Psoas muscle (tissue), 7 donors: ENCODE measurements at regions not wholly inside any gene's neighbourhood (a gene's known extent, or its start where the extent isn't known, plus 50 kb on each side); places are given as distances from the start of the nearest gene placed in this dataset.

Source experiments
- ATAC-seq, 4 donors: fragments of 200-7000 bp; cut with Tn5 transposase; one replicate each; pipeline ENCODE4 v1.9.1; 2020; ENCODE audit warnings: moderate library complexity in 3 of 4, mild to moderate bottlenecking in 2 of 4
- DNase-seq, 2 donors: peaks; one replicate each; pipeline ENCODE4 v3.0.0-alpha.2; 2020
- H3K27ac ChIP-seq: fragments of 200-600 bp; one replicate; pipeline ENCODE4 v1.8.0; 2022
- H3K27me3 ChIP-seq, 3 donors: fragments of 200-600 bp in 1 of 3; one replicate each; pipeline versions ENCODE4 v1.6.1 to v1.8.0; 2013 to 2022; ENCODE audit warnings: low read length in 2 of 3, mild to moderate bottlenecking in 2 of 3, moderate library complexity in 1 of 3; ENCODE audit not compliant: insufficient read depth in 3 of 3
- H3K36me3 ChIP-seq, 2 donors: fragments of 200-600 bp in 1 of 2; one replicate each; pipeline versions ENCODE4 v1.6.1 to v1.8.0; 2013 to 2022; ENCODE audit warnings: low read depth in 1 of 2, mild to moderate bottlenecking in 1 of 2, moderate library complexity in 1 of 2; ENCODE audit not compliant: insufficient read depth in 1 of 2
- H3K4me1 ChIP-seq: fragments of 200-600 bp; one replicate; pipeline ENCODE4 v1.8.0; 2022
- H3K4me3 ChIP-seq: fragments of 200-600 bp; one replicate; pipeline ENCODE4 v1.8.0; 2022; ENCODE audit warnings: mild to moderate bottlenecking
- H3K9me3 ChIP-seq: fragments of 200-600 bp; one replicate; pipeline ENCODE4 v1.8.0; 2022
- WGBS, 3 donors: extraction: QIAGEN DNeasy Blood & Tissue Kit; methylation state at CpG; one replicate each; pipeline versions ENCODE4 v1.1.6 to v1.1.7; 2013; 5-methylcytosine and 5-hydroxymethylcytosine counted together
- intact Hi-C, 2 donors: fragments of 100-400 bp; cut with DNase I; formaldehyde crosslinking; loops; one replicate each; pipeline versions ENCODE4 v1.11.0 to v1.14.2; 2022
- TF ChIP-seq, protein P1 (sequence below): fragments of 200-600 bp; IDR thresholded peaks from one replicate; pipeline ENCODE4 v1.8.0; 2022; ENCODE audit warnings: antibody characterized with exemption
- donor health status: healthy with polysubstance abuse.
- donor health status: DM: no; HTN: no; CAD: no; lungs with moderate emphysema.
- donor health status: Bipolar disorder and iron deficiency.
- donor health status: healthy.
- donor health status: DM: yes; HTN: yes; CAD: no.
- donor health status: DM: no; HTN: no; CAD: no.
- donor health status: DM: yes; HTN: yes; CAD: no.

- DNase-seq: peak in 1 of 2 donors; percentile 19
- H3K4me1 ChIP-seq: no peaks in the 10 kb centered on the region
- peak in 1 of 4 donors; percentile 30 for ATAC-seq
- H3K27me3 ChIP-seq: no peaks in the 10 kb centered on the region
- H3K36me3 ChIP-seq: no peaks in the 10 kb centered on the region
- H3K27ac ChIP-seq: no peak overlapping the region
- intact Hi-C loops: no loop called here
- no peak overlapping the region for H3K4me3 ChIP-seq
- WGBS, 3 donors: 66 to 70% (median 67%) methylated on average over 3 of the region's 3 CpGs
- no peaks in the 10 kb centered on the region for H3K9me3 ChIP-seq
- TF ChIP-seq, protein P1, sequence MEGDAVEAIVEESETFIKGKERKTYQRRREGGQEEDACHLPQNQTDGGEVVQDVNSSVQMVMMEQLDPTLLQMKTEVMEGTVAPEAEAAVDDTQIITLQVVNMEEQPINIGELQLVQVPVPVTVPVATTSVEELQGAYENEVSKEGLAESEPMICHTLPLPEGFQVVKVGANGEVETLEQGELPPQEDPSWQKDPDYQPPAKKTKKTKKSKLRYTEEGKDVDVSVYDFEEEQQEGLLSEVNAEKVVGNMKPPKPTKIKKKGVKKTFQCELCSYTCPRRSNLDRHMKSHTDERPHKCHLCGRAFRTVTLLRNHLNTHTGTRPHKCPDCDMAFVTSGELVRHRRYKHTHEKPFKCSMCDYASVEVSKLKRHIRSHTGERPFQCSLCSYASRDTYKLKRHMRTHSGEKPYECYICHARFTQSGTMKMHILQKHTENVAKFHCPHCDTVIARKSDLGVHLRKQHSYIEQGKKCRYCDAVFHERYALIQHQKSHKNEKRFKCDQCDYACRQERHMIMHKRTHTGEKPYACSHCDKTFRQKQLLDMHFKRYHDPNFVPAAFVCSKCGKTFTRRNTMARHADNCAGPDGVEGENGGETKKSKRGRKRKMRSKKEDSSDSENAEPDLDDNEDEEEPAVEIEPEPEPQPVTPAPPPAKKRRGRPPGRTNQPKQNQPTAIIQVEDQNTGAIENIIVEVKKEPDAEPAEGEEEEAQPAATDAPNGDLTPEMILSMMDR: no peak
These were observed 173.3 kb downstream of the TANC2 start for GRCh38 chr17:63139356-63139755.

DNA sequence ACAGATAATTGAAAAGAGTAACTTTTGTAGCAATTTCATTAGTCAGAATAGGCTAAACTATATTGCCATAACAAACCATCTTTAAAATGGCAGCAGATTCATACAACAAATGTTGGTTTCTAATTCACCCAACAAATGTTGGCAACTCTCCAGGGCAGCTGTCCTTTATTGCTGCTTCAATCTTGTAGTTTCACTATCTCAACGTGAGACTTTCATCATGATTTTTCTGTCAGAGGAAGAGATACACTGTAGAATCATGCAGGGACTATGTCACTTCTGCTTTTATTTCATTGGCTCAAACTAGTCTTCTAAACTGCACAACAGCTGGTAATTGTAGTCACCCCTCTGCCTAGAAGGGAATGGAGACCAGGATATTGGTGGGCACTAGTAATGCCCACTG, 174.2 kb downstream of the TANC2 start:
- Histone ChIP-seq H3K27me3 (no peaks in the 10 kb centered on the region), H3K27ac (no peak overlapping the region), H3K4me3 (no peak overlapping the region), H3K4me1 (no peaks in the 10 kb centered on the region), H3K36me3 (no peaks in the 10 kb centered on the region), H3K9me3 (peaks cover 2% of the 10 kb centered on the region)
- 3 to 6% (median 5%) methylated on average over 1 of the region's 1 CpG for WGBS, 3 donors
- DNase-seq: no peak
- intact Hi-C loops: no loop called here
- ATAC-seq: no peak
- TF ChIP-seq, protein P1: no peak

DNA sequence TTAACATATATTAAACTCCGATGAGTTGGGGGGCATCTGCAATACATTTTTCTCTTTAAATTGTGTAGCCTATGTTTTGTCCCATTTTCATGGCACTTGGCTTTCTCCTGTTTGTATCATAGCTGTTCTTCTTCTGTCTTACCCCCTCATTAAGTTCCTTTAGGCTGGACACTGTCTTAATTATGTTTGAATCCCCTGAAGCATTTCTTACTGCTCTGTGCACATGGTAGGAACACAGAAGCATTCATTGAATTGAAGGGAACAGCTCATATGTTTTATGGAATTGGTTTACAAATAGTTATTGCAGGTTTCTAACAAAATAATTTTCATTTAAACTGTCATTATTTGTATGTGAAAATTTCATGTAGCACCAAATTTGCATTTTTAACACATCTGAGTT, 176.8 kb downstream of the TANC2 start:
- ATAC-seq: no peak
- Histone ChIP-seq H3K27me3 (no peaks in the 10 kb centered on the region), H3K27ac (no peak overlapping the region), H3K4me1 (no peaks in the 10 kb centered on the region), H3K4me3 (no peak overlapping the region), H3K36me3 (no peaks in the 10 kb centered on the region), H3K9me3 (peaks cover 7% of the 10 kb centered on the region)
- 95 to 100% (median 97%) methylated on average over 1 of the region's 1 CpG for WGBS, 3 donors
- intact Hi-C loops: no loop called here
- TF ChIP-seq, protein P1: no peak
- DNase-seq: no peak

DNA sequence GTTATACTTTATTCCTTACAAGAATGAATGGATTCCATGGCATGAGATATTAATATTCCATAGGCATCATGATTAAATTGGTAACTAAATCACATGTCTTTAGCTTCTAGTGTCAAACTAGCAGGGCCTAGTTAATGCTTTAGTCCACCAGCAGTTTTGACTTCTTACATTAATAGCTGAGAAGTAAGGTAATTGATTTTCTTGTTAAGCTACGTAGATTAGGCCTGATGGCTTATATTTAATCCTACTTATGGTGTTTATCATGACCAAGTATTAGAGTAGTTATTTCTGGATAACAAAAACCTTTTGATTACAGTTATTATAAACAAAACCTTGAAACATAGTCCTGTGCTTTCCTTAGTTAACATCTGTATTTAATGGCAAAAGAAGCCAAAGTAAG, 184.5 kb downstream of the TANC2 start:
- no peak for DNase-seq
- WGBS, 3 donors: 79 to 88% (median 81%) methylated on average over 1 of the region's 1 CpG
- Histone ChIP-seq H3K27me3 (no peaks in the 10 kb centered on the region), H3K4me1 (no peaks in the 10 kb centered on the region), H3K9me3 (peaks cover 3% of the 10 kb centered on the region), H3K4me3 (no peak overlapping the region), H3K27ac (no peak overlapping the region), H3K36me3 (no peaks in the 10 kb centered on the region)
- TF ChIP-seq, protein P1: no peak
- ATAC-seq: no peak
- intact Hi-C loops: no loop called here

- H3K4me3 ChIP-seq: no peak overlapping the region
- no peaks in the 10 kb centered on the region for H3K27me3 ChIP-seq
- no peaks in the 10 kb centered on the region for H3K9me3 ChIP-seq
- WGBS, 3 donors: 23 to 39% (median 35%) methylated on average over 4 of the region's 4 CpGs
- H3K4me1 ChIP-seq: no peaks in the 10 kb centered on the region
- TF ChIP-seq, protein P1: no peak
- intact Hi-C loops: no loop called here
- no peaks in the 10 kb centered on the region for H3K36me3 ChIP-seq
- ATAC-seq: no peak
- no peak overlapping the region for H3K27ac ChIP-seq
- no peak for DNase-seq
These were observed 185.0 kb downstream of the TANC2 start for GRCh38 chr17:63150994-63151464.
